ENCODE measurements at regions not wholly inside any gene's neighbourhood (a gene's known extent, or its start where the extent isn't known, plus 50 kb on each side); places are given as distances from the start of the nearest gene placed in this dataset.

- Histone ChIP-seq H3K4me3 (ENCODE audit: low read depth, low read length) (no peak overlapping the region), H3K36me3 (ENCODE audit: insufficient read depth, low read length) (no peaks in the 10 kb centered on the region), H3K27me3 (ENCODE audit: insufficient read depth, low read length) (peaks cover 32% of the 10 kb centered on the region)
These were observed 54.6 kb upstream of the TWIST2 start for GRCh38 chr2:238793306-238793705.

DNA sequence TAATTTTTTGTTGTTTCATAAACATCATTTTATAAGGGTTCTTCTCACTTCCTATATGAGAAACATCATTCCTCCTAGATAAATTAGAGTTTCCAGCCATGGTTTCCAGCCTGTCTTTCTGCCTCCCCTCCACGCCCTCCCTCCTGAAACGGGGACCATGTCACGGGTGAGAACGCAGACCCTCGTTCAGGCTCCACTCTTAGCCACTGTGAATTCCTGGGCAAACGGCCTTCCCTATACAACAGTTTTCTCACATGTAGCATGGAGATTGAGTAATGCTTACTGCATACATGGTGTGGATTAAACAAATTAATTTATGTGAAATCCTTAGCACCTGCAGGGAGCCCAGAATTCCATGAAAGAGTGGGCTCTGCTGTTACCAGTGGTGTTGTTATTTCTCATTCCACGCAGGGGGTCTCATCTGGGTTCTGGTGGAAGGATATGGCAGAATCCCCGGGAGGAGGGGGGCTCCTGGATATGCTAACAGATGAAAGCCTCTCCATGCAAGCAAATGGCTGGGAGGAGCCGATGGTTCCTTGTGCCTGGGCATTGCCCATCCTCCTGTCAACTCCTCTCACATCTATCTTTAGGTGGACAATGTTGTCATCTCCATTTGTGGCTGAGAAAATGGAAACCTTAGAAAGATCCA, 54.0 kb upstream of the TWIST2 start:
- Histone ChIP-seq H3K4me3 (ENCODE audit: low read depth, low read length) (no peak overlapping the region), H3K27me3 (ENCODE audit: insufficient read depth, low read length) (peaks cover 36% of the 10 kb centered on the region), H3K4me1 (ENCODE audit: control insufficient read depth, insufficient read depth, low read length, unreplicated experiment) (no peaks in the 10 kb centered on the region), H3K79me2 (ENCODE audit: control insufficient read depth, insufficient read depth, low read length, unreplicated experiment) (no peaks in the 10 kb centered on the region), H3K27ac (ENCODE audit: low read depth, low read length) (no peak overlapping the region), H3K36me3 (ENCODE audit: insufficient read depth, low read length) (no peaks in the 10 kb centered on the region), H2AFZ (ENCODE audit: low read length, unreplicated experiment) (no peak overlapping the region)

More at GRCh38 chr2:238793306-238793705, 54.6 kb upstream of the TWIST2 start:
- Histone ChIP-seq H3K27ac (ENCODE audit: low read depth, low read length) (no peak overlapping the region), H3K4me1 (ENCODE audit: control insufficient read depth, insufficient read depth, low read length, unreplicated experiment) (no peaks in the 10 kb centered on the region), H3K79me2 (ENCODE audit: control insufficient read depth, insufficient read depth, low read length, unreplicated experiment) (no peaks in the 10 kb centered on the region), H2AFZ (ENCODE audit: low read length, unreplicated experiment) (no peak overlapping the region)

GRCh38 chr2:238796223-238796885, 51.5 kb upstream of the TWIST2 start:
- H3K4me1 ChIP-seq (ENCODE audit: control insufficient read depth, insufficient read depth, low read length, unreplicated experiment) = no peaks in the 10 kb centered on the region
- no peak overlapping the region for H3K27ac ChIP-seq (ENCODE audit: low read depth, low read length)
- no peak overlapping the region for H2AFZ ChIP-seq (ENCODE audit: low read length, unreplicated experiment)
- peaks cover 33% of the 10 kb centered on the region for H3K27me3 ChIP-seq (ENCODE audit: insufficient read depth, low read length)
- no peaks in the 10 kb centered on the region for H3K36me3 ChIP-seq (ENCODE audit: insufficient read depth, low read length)
- no peak overlapping the region for H3K4me3 ChIP-seq (ENCODE audit: low read depth, low read length)
- no peaks in the 10 kb centered on the region for H3K79me2 ChIP-seq (ENCODE audit: control insufficient read depth, insufficient read depth, low read length, unreplicated experiment)

GRCh38 chr2:238797537-238797936, 50.3 kb upstream of the TWIST2 start:
- Histone ChIP-seq H3K27me3 (ENCODE audit: insufficient read depth, low read length) (peaks cover 38% of the 10 kb centered on the region), H3K36me3 (ENCODE audit: insufficient read depth, low read length) (no peaks in the 10 kb centered on the region), H3K4me1 (ENCODE audit: control insufficient read depth, insufficient read depth, low read length, unreplicated experiment) (no peaks in the 10 kb centered on the region), H3K79me2 (ENCODE audit: control insufficient read depth, insufficient read depth, low read length, unreplicated experiment) (no peaks in the 10 kb centered on the region), H3K4me3 (ENCODE audit: low read depth, low read length) (no peak overlapping the region), H2AFZ (ENCODE audit: low read length, unreplicated experiment) (no peak overlapping the region), H3K27ac (ENCODE audit: low read depth, low read length) (no peak overlapping the region)

Data from ACC112 (cell line).